ENCODE measurements at regions not wholly inside any gene's neighbourhood (a gene's known extent, or its start where the extent isn't known, plus 50 kb on each side); places are given as distances from the start of the nearest gene placed in this dataset.

DNA sequence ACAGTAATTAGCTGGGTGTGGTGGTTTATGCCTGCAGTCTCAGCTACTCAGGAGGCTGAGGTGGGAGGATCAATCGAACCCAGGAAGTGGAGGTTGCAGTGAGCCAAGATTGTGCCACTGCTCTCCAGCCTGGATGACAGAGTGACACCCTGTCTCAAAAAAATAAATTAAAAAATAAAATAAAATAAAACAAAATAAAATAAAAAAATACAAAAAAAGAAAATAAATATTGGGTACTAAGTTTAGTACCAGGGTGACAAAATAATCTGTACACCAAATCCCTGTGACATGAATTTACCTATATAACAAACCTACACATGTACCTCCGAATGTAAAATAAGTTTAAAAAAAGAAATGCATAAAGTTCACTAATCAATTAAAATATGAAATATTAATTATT is 666.0 kb upstream of the CDH18 start:
- TF ChIP-seq POLR2A (IDR thresholded peaks at IDR 0.05; ENCODE audit: low read length) = no peak
- TF ChIP-seq GATA1 (IDR thresholded peaks at IDR 0.05; ENCODE audit: low read depth, low read length) = no peak
